Subcutaneous abdominal adipose tissue (tissue), 5 donors: ENCODE measurements at regions not wholly inside any gene's neighbourhood (a gene's known extent, or its start where the extent isn't known, plus 50 kb on each side); places are given as distances from the start of the nearest gene placed in this dataset.

ENCODE experiments used
- H3K27ac ChIP-seq: one replicate; pipeline ENCODE4 v1.7.0; 2013; ENCODE audit warnings: low read depth, mild to moderate bottlenecking, inconsistent platforms, low read length, moderate library complexity
- H3K27me3 ChIP-seq, 5 donors: one replicate each; pipeline ENCODE4 v1.7.0; 2013; ENCODE audit warnings: low read length in 5 of 5, inconsistent platforms in 1 of 5; ENCODE audit not compliant: control insufficient read depth in 5 of 5, insufficient read depth in 4 of 5
- H3K36me3 ChIP-seq, 5 donors: one replicate each; pipeline ENCODE4 v1.7.0; 2013; ENCODE audit warnings: low read length in 5 of 5; ENCODE audit not compliant: control insufficient read depth in 5 of 5, insufficient read depth in 5 of 5
- H3K4me1 ChIP-seq, 5 donors: one replicate each; pipeline ENCODE4 v1.7.0; 2013; ENCODE audit warnings: low read length in 5 of 5, mild to moderate bottlenecking in 3 of 5, moderate library complexity in 1 of 5; ENCODE audit not compliant: control insufficient read depth in 5 of 5, insufficient read depth in 5 of 5
- H3K4me3 ChIP-seq, 5 donors: one replicate each; pipeline ENCODE4 v1.7.0; 2013; ENCODE audit warnings: low read length in 5 of 5, low read depth in 1 of 5
- H3K9ac ChIP-seq, 5 donors: one replicate each; pipeline ENCODE4 v1.7.0; 2013; ENCODE audit warnings: low read length in 5 of 5, mild to moderate bottlenecking in 4 of 5, moderate library complexity in 3 of 5
- H3K9me3 ChIP-seq, 5 donors: one replicate each; pipeline ENCODE4 v1.7.0; 2013; ENCODE audit warnings: low read length in 5 of 5; ENCODE audit not compliant: control insufficient read depth in 5 of 5
- donor health status: healthy.
- donor health status: healthy.
- donor health status: healthy.
- donor health status: healthy.
- donor health status: healthy.

DNA sequence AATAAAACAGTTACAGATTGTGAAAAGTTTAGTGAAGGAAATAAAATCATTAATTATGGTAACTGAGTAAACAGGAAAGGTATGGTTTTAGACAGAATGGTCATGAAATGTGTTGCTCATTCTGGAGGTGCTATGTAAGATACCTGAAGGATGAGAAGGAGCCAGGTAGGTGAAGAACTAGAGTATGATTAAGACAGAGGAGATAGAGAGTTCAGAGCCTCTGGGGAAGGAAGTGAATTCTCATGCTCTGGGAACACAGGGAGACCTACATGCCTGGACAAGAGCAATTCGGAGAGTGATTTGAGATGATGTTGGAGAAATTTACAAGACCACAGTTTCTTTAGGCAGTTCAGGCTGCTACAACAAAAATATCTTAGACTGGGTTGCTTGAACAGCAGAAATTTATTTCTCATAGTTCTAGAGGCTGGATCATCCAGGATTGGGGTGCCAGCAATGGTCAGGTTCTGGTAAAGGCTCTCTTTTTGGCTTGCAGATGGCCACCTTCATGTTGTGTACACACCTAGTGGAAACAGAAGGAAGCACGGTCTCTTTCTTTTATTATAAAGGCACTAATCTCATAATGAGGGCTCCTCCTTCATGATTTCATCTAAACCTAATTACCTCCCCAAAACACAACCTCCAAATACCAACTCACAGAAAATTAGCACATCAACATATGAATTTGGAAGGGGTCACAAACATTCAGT, 1416.1 kb downstream of the PCDH7 start:
- H3K27ac ChIP-seq, result no peak overlapping the region
- H3K9ac ChIP-seq, result no peak overlapping the region
- H3K36me3 ChIP-seq, result no peaks in the 10 kb centered on the region
- H3K4me1 ChIP-seq, result no peaks in the 10 kb centered on the region
- H3K4me3 ChIP-seq, result no peak overlapping the region
- H3K27me3 ChIP-seq, result no peaks in the 10 kb centered on the region
- H3K9me3 ChIP-seq, result no peaks in the 10 kb centered on the region

DNA sequence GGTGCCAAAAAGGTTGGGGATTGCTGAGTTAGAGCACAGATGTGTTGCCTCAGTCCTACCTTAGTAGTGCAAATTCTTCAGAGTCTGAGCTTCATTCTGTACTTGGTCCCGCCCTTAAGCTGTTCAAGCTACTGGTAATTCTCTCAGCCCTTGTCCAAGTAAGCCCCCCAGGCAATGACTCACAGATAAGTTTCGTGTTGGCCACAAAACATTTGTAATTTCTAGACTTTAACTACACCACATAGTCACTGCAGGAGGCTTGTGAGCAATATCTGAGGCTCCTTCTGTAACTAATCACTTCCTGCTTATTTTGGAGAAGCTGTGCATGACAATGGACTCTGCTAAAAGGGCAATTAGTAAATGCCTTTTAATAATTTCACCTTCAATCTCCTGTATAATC, 1420.5 kb downstream of the PCDH7 start:
- Histone ChIP-seq H3K27me3 (no peaks in the 10 kb centered on the region), H3K27ac (no peak overlapping the region), H3K9me3 (no peaks in the 10 kb centered on the region), H3K9ac (no peak overlapping the region), H3K4me1 (no peaks in the 10 kb centered on the region), H3K36me3 (no peaks in the 10 kb centered on the region), H3K4me3 (no peak overlapping the region)

DNA sequence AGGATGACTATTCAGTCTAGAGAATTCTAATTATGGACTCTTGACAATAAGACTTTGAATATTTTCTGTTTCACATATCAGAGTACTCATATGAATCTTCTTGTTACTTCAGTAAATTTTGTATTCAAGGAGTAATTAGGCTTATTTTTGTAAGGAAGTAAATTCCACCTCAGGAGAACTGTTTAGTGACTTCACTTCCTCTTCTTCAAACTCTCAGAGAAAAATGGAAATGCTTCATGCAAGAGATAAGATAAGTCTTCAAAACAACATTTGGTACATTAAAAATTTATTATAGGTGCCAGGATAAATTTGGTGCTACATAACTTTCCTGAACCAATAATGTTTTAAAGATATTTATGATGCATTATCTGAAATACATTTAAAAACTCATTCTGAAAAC, 1421.9 kb downstream of the PCDH7 start:
- Histone ChIP-seq H3K27me3 (no peaks in the 10 kb centered on the region), H3K4me1 (no peaks in the 10 kb centered on the region), H3K4me3 (no peak overlapping the region), H3K27ac (no peak overlapping the region), H3K36me3 (no peaks in the 10 kb centered on the region), H3K9me3 (no peaks in the 10 kb centered on the region), H3K9ac (no peak overlapping the region)

DNA sequence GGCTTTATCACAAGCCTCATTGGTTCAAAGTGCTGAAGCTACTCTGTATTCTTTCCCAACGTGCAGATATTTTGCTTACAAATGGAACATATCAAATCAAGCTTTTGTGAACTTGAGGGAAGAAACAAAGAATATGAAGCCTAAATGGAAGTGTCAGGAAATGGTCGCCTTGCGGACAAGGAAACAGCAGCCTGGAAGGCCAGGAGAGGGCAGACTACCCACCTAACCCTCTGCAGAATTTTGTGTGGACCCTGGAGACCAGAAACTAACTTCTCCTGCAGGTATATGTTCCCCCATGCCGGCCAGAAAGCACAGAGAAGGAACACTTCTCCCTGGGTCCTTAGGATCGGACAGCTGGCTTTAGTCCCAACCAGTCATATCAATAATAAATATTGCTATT, 1425.8 kb downstream of the PCDH7 start:
- Histone ChIP-seq H3K27me3 (no peaks in the 10 kb centered on the region), H3K36me3 (no peaks in the 10 kb centered on the region), H3K27ac (no peak overlapping the region), H3K4me3 (no peak overlapping the region), H3K9me3 (no peaks in the 10 kb centered on the region), H3K9ac (no peak overlapping the region), H3K4me1 (peaks cover 0 to 9% (median 0%) of the 10 kb centered on the region in 5 donors)

DNA sequence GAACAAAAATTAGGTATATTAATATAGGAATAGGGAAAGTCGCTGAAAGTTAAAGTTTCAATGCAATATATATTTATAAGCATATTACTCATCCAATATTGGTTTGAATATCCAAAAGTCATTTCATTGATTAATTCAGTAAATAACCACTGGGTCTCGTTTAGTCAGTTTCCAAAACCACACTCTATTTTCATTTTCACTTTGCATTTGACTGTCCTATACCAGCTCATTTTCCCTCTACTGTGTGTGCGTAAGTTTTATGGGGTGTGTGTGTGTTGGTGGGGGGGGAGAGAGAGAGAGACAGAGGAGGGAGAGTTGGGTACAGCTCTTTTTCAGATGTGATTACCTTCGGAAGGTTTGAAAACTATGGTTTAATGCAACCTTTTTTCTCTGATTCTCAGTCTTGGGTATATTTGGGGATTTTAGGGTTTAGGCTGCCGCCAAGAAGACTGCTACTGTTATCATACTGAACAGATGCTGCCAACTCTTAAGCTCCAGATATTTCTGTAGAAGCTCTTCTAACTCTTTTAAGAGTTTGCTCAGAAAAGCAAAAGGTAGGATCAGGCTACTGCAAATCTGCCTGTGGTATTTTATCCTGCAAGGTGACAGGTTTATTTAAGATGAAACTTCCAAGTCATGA, 1427.4 kb downstream of the PCDH7 start:
- no peak overlapping the region for H3K27ac ChIP-seq
- H3K36me3 ChIP-seq, result no peaks in the 10 kb centered on the region
- no peak overlapping the region for H3K4me3 ChIP-seq
- no peaks in the 10 kb centered on the region for H3K9me3 ChIP-seq
- no peaks in the 10 kb centered on the region for H3K27me3 ChIP-seq
- H3K4me1 ChIP-seq, result peaks cover 0 to 9% (median 0%) of the 10 kb centered on the region in 5 donors
- no peak overlapping the region for H3K9ac ChIP-seq

DNA sequence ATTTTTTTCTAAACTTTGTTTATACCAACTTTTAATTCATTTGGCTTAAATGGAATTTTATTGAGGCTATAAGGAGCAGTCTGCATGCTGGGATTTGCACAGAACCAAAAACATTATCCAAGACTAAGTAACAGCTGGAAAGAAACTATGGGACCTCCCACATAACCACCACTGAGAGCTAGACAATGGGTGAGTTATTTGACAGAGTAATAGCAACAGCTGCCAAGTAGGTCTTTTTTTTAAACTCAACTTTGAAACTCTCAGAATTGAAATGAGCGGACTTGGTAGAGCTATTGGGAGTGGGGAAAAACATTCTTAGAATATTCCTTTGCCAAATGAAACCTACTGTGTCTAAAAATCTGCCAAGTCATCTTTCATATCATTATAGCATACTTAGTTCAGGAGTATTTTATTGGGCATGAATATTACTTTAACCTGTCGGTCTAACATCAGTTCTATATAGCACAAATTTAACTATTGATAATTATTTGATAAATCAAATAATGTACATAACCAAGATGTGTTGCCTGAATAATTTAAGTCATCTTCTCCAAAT, 1428.0 kb downstream of the PCDH7 start:
- Histone ChIP-seq H3K4me3 (no peak overlapping the region), H3K27me3 (no peaks in the 10 kb centered on the region), H3K9ac (no peak overlapping the region), H3K36me3 (no peaks in the 10 kb centered on the region), H3K4me1 (peaks cover 0 to 9% (median 0%) of the 10 kb centered on the region in 5 donors), H3K9me3 (no peaks in the 10 kb centered on the region), H3K27ac (no peak overlapping the region)

DNA sequence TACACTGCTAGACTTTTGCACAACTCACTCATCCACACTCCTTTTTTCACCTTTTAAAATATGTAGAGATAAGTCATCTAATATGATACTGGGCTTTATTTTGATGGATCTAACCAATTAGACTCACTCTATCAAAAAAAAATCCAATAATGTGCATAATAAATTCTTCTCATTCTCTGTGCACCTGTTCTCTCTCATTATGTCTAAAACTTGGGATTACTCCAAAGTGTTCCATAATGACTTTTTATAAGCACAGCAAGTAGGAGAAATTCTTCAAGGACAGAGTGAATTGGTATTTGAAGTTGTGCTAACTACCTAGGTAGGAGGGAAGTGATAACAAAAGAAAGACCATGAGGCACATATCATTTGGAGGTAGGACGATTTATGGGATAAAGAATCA, 1438.8 kb downstream of the PCDH7 start:
- H3K9ac ChIP-seq, result no peak overlapping the region
- H3K36me3 ChIP-seq, result no peaks in the 10 kb centered on the region
- no peak overlapping the region for H3K27ac ChIP-seq
- H3K4me1 ChIP-seq, result no peaks in the 10 kb centered on the region
- no peak overlapping the region for H3K4me3 ChIP-seq
- peaks cover 0 to 2% (median 0%) of the 10 kb centered on the region in 5 donors for H3K9me3 ChIP-seq
- H3K27me3 ChIP-seq, result no peaks in the 10 kb centered on the region

DNA sequence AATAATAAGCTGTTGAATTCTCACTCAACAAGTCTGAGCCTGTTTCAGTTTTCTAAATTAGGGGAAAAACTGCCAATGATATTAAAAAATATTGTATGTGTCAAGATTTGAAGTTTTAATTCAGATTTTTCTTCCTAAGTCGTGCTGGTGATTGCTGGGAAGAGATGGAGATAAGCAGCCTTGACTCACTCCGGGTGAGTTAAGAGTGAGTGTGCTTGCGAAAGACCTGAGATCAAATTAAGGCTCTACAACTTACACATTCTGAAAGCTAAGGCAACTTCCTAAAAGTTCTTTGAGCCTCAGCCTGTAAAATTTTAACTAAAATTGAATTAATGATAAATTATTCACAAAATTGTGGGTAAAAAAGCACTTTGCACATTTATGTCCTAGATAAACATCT, 1441.2 kb downstream of the PCDH7 start:
- H3K9ac ChIP-seq, result no peak overlapping the region
- H3K27me3 ChIP-seq, result no peaks in the 10 kb centered on the region
- H3K36me3 ChIP-seq, result no peaks in the 10 kb centered on the region
- H3K27ac ChIP-seq, result no peak overlapping the region
- H3K4me3 ChIP-seq, result no peak overlapping the region
- no peaks in the 10 kb centered on the region for H3K4me1 ChIP-seq
- peaks cover 0 to 1% (median 0%) of the 10 kb centered on the region in 5 donors for H3K9me3 ChIP-seq

DNA sequence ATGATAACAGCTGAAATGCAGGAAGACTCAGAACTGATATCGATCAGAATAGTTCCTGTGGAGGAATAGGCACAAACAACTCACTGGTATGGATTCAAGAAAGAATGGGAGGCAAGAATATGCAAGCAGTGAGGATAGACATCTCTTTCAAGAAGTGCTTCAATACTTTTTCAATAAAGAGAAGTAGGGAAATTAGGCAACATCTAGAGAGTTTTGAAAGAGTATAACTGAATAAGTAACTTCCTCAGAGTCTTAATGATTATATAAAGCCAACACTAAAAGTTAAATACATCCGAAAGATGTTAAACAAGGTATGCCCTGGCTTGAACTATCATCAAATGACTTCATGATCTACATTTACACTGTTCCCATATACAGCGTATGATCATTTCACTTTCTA, 1443.0 kb downstream of the PCDH7 start:
- Histone ChIP-seq H3K4me1 (no peaks in the 10 kb centered on the region), H3K36me3 (no peaks in the 10 kb centered on the region), H3K4me3 (no peak overlapping the region), H3K27me3 (no peaks in the 10 kb centered on the region), H3K27ac (no peak overlapping the region), H3K9ac (no peak overlapping the region), H3K9me3 (no peaks in the 10 kb centered on the region)

DNA sequence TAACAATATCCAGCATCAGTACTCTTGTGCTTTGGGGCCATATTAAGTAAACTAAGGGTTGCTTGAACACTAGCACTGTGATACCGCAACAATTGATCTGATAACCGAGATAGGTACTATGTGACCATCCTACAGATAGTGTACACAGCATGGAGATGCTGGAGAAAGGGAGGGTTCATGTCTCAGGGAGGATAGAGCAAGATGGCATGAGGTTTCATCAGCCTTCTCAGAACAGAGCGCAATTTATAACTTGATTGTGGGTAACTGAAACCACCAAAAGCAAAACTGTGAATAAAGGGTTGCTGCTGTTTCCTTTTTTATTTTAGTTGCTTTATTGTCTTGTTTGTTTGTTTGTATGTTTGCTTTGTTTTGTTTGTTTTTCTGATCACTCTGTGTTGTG, 1449.7 kb downstream of the PCDH7 start:
- Histone ChIP-seq H3K9ac (no peak overlapping the region), H3K27me3 (no peaks in the 10 kb centered on the region), H3K4me3 (no peak overlapping the region), H3K4me1 (no peaks in the 10 kb centered on the region), H3K36me3 (no peaks in the 10 kb centered on the region), H3K9me3 (no peaks in the 10 kb centered on the region), H3K27ac (no peak overlapping the region)
